ENCODE measurements at regions not wholly inside any gene's neighbourhood (a gene's known extent, or its start where the extent isn't known, plus 50 kb on each side); places are given as distances from the start of the nearest gene placed in this dataset.

GRCh38 chr2:118675531-118675930, 171.9 kb downstream of the EN1 start:
- TF ChIP-seq CTCF (IDR thresholded peaks at IDR 0.05) = no peak
- Histone ChIP-seq H3K4me3 (ENCODE audit: low read depth, low read length) (no peak overlapping the region), H3K27me3 (ENCODE audit: control insufficient read depth, insufficient read depth, low read length) (no peaks in the 10 kb centered on the region)

DNA sequence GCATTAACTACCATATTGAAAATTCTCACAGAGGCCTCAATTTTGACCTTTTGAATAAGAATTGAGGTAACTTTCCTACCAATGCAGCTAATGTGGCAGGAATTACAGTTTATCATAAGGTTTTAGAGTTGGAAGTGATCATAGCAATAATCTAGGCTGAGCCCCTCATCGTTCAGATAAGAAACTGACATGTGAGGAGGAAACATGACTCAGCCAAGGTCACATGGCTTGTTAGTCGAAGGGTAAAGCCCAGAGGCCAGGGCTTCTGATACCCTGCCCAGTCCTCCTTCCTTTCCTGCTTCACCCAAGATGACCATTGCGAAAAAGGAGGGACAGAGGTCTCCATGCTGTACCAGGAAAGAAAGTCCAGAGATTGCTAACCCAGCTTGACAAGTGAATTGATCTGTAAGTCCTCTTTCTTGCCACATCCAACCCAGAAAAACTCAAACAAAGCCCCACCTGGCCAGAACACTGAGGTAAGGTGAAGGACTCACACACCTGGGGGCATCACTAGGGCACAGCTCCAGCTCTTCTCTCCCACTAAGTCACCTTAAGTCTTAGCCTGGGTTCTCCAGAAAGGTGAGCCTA, 174.8 kb downstream of the EN1 start:
- no peak for TF ChIP-seq CTCF (IDR thresholded peaks at IDR 0.05)
- Histone ChIP-seq H3K27me3 (ENCODE audit: control insufficient read depth, insufficient read depth, low read length) (no peaks in the 10 kb centered on the region), H3K27ac (no peak overlapping the region), H3K4me1 (no peaks in the 10 kb centered on the region), H3K4me2 (ENCODE audit: low read length) (no peak overlapping the region), H3K4me3 (ENCODE audit: low read depth, low read length) (no peak overlapping the region), H3K79me2 (no peaks in the 10 kb centered on the region), H2AFZ (no peak overlapping the region), H3K9ac (no peak overlapping the region), H3K9me3 (ENCODE audit: control insufficient read depth, low read length) (no peaks in the 10 kb centered on the region), H3K36me3 (ENCODE audit: control insufficient read depth, insufficient read depth, low read length) (no peaks in the 10 kb centered on the region)

More at GRCh38 chr2:118675531-118675930, 171.9 kb downstream of the EN1 start:
- no peak overlapping the region for H3K4me2 ChIP-seq (ENCODE audit: low read length)
- H3K9me3 ChIP-seq (ENCODE audit: control insufficient read depth, low read length) = no peaks in the 10 kb centered on the region
- no peaks in the 10 kb centered on the region for H3K79me2 ChIP-seq
- H3K27ac ChIP-seq = no peak overlapping the region
- H3K36me3 ChIP-seq (ENCODE audit: control insufficient read depth, insufficient read depth, low read length) = no peaks in the 10 kb centered on the region
- H2AFZ ChIP-seq = no peak overlapping the region
- no peak overlapping the region for H3K9ac ChIP-seq
- H3K4me1 ChIP-seq = no peaks in the 10 kb centered on the region

DNA sequence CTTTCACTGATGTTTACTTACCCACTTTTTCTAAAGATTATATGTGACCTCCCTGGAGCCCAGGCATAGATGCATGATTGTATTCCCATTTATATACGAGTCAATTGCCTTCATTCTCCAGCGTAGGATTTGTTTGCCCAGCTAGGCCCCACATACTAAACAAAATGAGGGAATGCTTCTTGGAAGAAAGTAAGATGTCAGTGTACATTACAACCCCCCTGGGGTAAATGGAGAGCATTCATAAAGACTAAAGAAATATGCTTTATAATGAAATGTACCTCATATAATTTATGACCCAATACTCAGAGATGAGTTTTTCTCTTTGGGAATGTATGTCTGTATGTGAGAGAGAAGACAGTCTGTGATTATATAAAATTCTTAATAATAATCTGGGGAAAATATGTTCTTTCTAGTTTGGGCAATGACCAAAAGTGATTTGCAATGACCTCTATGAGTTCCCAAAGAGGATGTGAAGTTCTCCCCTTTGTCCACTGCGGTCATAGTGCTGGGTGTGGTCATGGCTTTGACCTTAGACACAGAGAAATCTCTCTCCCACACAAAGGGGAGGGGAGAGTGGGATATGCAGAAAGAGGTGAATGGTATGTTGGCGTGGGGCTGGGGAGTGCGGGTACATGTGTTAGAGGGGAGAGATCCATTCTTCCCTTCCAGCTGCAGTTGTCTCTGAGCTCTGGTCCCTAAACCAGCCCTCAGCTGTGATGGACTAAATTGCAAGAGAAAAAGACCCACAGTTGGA, 175.6 kb downstream of the EN1 start:
- Histone ChIP-seq H3K4me1 (no peaks in the 10 kb centered on the region), H3K36me3 (ENCODE audit: control insufficient read depth, insufficient read depth, low read length) (no peaks in the 10 kb centered on the region), H3K9me3 (ENCODE audit: control insufficient read depth, low read length) (no peaks in the 10 kb centered on the region), H3K4me2 (ENCODE audit: low read length) (no peak overlapping the region), H3K79me2 (no peaks in the 10 kb centered on the region), H3K9ac (no peak overlapping the region), H3K27ac (no peak overlapping the region), H3K27me3 (ENCODE audit: control insufficient read depth, insufficient read depth, low read length) (no peaks in the 10 kb centered on the region), H3K4me3 (ENCODE audit: low read depth, low read length) (no peak overlapping the region), H2AFZ (no peak overlapping the region)
- TF ChIP-seq CTCF (IDR thresholded peaks at IDR 0.05) = no peak

DNA sequence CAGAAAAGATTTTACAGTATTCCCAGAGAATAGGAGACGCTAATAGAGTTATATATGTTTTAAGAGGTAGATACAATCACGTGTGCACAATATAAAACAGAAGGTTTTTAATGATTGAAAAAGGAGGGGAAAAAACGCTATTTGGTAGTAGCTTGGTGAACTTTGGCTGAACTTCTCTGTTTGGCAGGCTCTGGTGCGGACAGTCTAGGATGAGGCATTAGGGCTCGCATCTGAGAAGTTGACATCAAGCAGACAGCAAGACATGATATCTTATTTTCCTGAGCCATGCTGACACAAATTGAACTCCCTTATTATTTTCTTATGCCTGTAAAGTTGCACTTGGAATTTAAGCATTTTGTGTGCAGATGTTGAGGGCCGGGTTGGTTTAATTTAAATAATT, 176.6 kb downstream of the EN1 start:
- Histone ChIP-seq H3K9ac (no peak overlapping the region), H3K27ac (no peak overlapping the region), H3K79me2 (no peaks in the 10 kb centered on the region), H3K4me3 (ENCODE audit: low read depth, low read length) (no peak overlapping the region), H3K9me3 (ENCODE audit: control insufficient read depth, low read length) (no peaks in the 10 kb centered on the region), H3K36me3 (ENCODE audit: control insufficient read depth, insufficient read depth, low read length) (no peaks in the 10 kb centered on the region), H3K27me3 (ENCODE audit: control insufficient read depth, insufficient read depth, low read length) (no peaks in the 10 kb centered on the region), H3K4me1 (no peaks in the 10 kb centered on the region), H2AFZ (no peak overlapping the region), H3K4me2 (ENCODE audit: low read length) (no peak overlapping the region)
- no peak for TF ChIP-seq CTCF (IDR thresholded peaks at IDR 0.05)

DNA sequence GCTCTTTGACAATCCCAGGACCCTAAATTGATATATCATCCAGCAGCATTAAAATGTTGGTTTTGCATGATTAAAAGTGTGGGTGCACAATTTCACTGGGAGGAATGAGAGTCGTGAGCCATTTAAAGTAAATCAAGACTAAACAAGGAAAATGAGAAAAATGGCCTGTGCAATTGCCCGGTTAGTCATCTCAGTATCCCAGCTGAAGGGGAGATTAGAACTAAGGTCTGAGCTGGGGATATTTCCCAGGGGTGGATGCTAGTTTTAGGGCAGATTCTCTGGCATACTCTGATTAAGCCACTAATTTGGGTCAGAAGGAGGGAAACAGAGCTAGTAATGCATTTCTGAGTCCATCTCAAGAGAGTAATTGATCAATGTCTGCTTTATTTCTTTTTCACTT, 177.2 kb downstream of the EN1 start:
- Histone ChIP-seq H3K4me1 (no peaks in the 10 kb centered on the region), H3K27me3 (ENCODE audit: control insufficient read depth, insufficient read depth, low read length) (no peaks in the 10 kb centered on the region), H3K27ac (no peak overlapping the region), H3K4me3 (ENCODE audit: low read depth, low read length) (no peak overlapping the region), H3K4me2 (ENCODE audit: low read length) (no peak overlapping the region), H3K9ac (no peak overlapping the region), H3K79me2 (no peaks in the 10 kb centered on the region), H2AFZ (no peak overlapping the region), H3K36me3 (ENCODE audit: control insufficient read depth, insufficient read depth, low read length) (no peaks in the 10 kb centered on the region), H3K9me3 (ENCODE audit: control insufficient read depth, low read length) (no peaks in the 10 kb centered on the region)
- TF ChIP-seq CTCF (IDR thresholded peaks at IDR 0.05) = no peak

Data from parathyroid adenoma (tissue), 2 donors.